Neural progenitor cell (in vitro differentiated cells): ENCODE measurements at regions not wholly inside any gene's neighbourhood (a gene's known extent, or its start where the extent isn't known, plus 50 kb on each side); places are given as distances from the start of the nearest gene placed in this dataset.

Experiments
- DNase-seq: peaks from one replicate; pipeline ENCODE4 v3.0.0-alpha.2; 2016; ENCODE audit warnings: low spot score
- H2AFZ ChIP-seq: fragments of 200-600 bp; sonication (generic); replicated peaks from 2 replicates; pipeline ENCODE4 v1.6.1; 2016; ENCODE audit warnings: antibody characterized with exemption
- H3F3A ChIP-seq: fragments of 200-600 bp; sonication (generic); 2 replicates; pipeline ENCODE4 v1.6.1; 2016; ENCODE audit warnings: antibody characterized with exemption, low read depth
- H3K27ac ChIP-seq: fragments of 200-600 bp; sonication (generic); 2 replicates; pipeline ENCODE4 v1.5.1; 2016; ENCODE audit warnings: mild to moderate bottlenecking
- H3K27me3 ChIP-seq: fragments of 200-600 bp; sonication (generic); 2 replicates; pipeline ENCODE4 v1.6.1; 2016; ENCODE audit warnings: mild to moderate bottlenecking, moderate library complexity
- H3K36me3 ChIP-seq: fragments of 200-600 bp; sonication (generic); 2 replicates; pipeline ENCODE4 v1.5.1; 2016
- H3K4me1 ChIP-seq: fragments of 200-600 bp; sonication (generic); 2 replicates; pipeline ENCODE4 v1.6.1; 2016; ENCODE audit warnings: mixed run types
- H3K4me2 ChIP-seq: fragments of 200-600 bp; sonication (generic); 2 replicates; pipeline ENCODE4 v1.6.1; 2016
- H3K4me3 ChIP-seq: fragments of 200-600 bp; sonication (generic); 2 replicates; pipeline ENCODE4 v1.5.1; 2016
- H3K79me2 ChIP-seq: fragments of 200-600 bp; sonication (generic); 2 replicates; pipeline ENCODE4 v1.6.1; 2016; ENCODE audit warnings: low read depth
- H3K9ac ChIP-seq: fragments of 200-600 bp; sonication (generic); 2 replicates; pipeline ENCODE4 v1.6.1; 2016
- H3K9me3 ChIP-seq: fragments of 200-600 bp; sonication (generic); 2 replicates; pipeline ENCODE4 v1.5.1; 2016; ENCODE audit warnings: low read depth
- H4K20me1 ChIP-seq: fragments of 200-600 bp; sonication (generic); 2 replicates; pipeline ENCODE4 v1.6.1; 2016; ENCODE audit warnings: low read depth
- H3K27ac Mint-ChIP-seq: 3 replicates; pipeline ENCODE4 v1.8.0; 2021; ENCODE audit warnings: mixed read lengths
- H3K27me3 Mint-ChIP-seq: 2 replicates; pipeline ENCODE4 v1.8.0; 2022; ENCODE audit warnings: low read depth, mild to moderate bottlenecking, inconsistent platforms, moderate library complexity, mixed read lengths; ENCODE audit not compliant: insufficient read depth
- H3K36me3 Mint-ChIP-seq: 3 replicates; pipeline ENCODE4 v1.8.0; 2021; ENCODE audit warnings: mixed read lengths
- H3K4me1 Mint-ChIP-seq: 3 replicates; pipeline ENCODE4 v1.8.0; 2021; ENCODE audit warnings: mixed read lengths
- H3K4me3 Mint-ChIP-seq: 3 replicates; pipeline ENCODE4 v1.8.0; 2021; ENCODE audit warnings: mild to moderate bottlenecking, moderate library complexity, mixed read lengths
- H3K9me3 Mint-ChIP-seq: 3 replicates; pipeline ENCODE4 v1.8.0; 2020; ENCODE audit warnings: mixed read lengths
- CTCF ChIP-seq: fragments of 200-600 bp; sonication (generic); IDR thresholded peaks from 2 replicates; pipeline ENCODE4 v1.5.1; 2017; ENCODE audit warnings: antibody characterized with exemption, mild to moderate bottlenecking
- EZH2 ChIP-seq: fragments of 200-600 bp; sonication (generic); IDR thresholded peaks from 2 replicates; pipeline ENCODE4 v1.6.1; 2017; ENCODE audit warnings: antibody characterized with exemption, mild to moderate bottlenecking, moderate library complexity
- EZH2phosphoT487 ChIP-seq: fragments of 200-600 bp; sonication (generic); IDR thresholded peaks from 2 replicates; pipeline ENCODE4 v1.6.1; 2017; ENCODE audit warnings: antibody characterized with exemption

- no peaks in the 10 kb centered on the region for H3K27me3 Mint-ChIP-seq
- H3K9me3 ChIP-seq = no peaks in the 10 kb centered on the region
- H4K20me1 ChIP-seq = no peaks in the 10 kb centered on the region
- no peak overlapping the region for H2AFZ ChIP-seq
- no peak overlapping the region for H3K27ac Mint-ChIP-seq
- TF ChIP-seq EZH2 (no peak), EZH2phosphoT487 (no peak), CTCF (no peak)
- H3K27me3 ChIP-seq = no peaks in the 10 kb centered on the region
- H3K36me3 ChIP-seq = no peaks in the 10 kb centered on the region
- DNase-seq = no peak
- H3K9ac ChIP-seq = no peak overlapping the region
- no peaks in the 10 kb centered on the region for H3K9me3 Mint-ChIP-seq
- H3K4me2 ChIP-seq = no peak overlapping the region
- H3K36me3 Mint-ChIP-seq = no peaks in the 10 kb centered on the region
- H3K27ac ChIP-seq = no peak overlapping the region
- H3K4me1 Mint-ChIP-seq = peaks cover 30% of the 10 kb centered on the region
- no peak overlapping the region for H3K4me3 ChIP-seq
- H3K79me2 ChIP-seq = no peaks in the 10 kb centered on the region
- no peak overlapping the region for H3K4me3 Mint-ChIP-seq
- H3F3A ChIP-seq = no peaks in the 10 kb centered on the region
- peaks cover 25% of the 10 kb centered on the region for H3K4me1 ChIP-seq
Observed at GRCh38 chr3:117669774-117670173, 960.2 kb downstream of the TUSC7 start.

GRCh38 chr3:117671722-117672318, 962.2 kb downstream of the TUSC7 start:
- Histone ChIP-seq H2AFZ (no peak overlapping the region), H3K79me2 (no peaks in the 10 kb centered on the region), H3K9me3 (no peaks in the 10 kb centered on the region), H3K4me2 (no peak overlapping the region), H3K9ac (no peak overlapping the region), H3K4me1 (peaks cover 19% of the 10 kb centered on the region), H4K20me1 (no peaks in the 10 kb centered on the region), H3K27ac (no peak overlapping the region), H3K4me3 (no peak overlapping the region), H3K36me3 (no peaks in the 10 kb centered on the region), H3K27me3 (no peaks in the 10 kb centered on the region), H3F3A (no peaks in the 10 kb centered on the region)
- Mint-ChIP-seq H3K36me3 (no peaks in the 10 kb centered on the region), H3K9me3 (no peaks in the 10 kb centered on the region), H3K27me3 (no peaks in the 10 kb centered on the region), H3K4me1 (peaks cover 23% of the 10 kb centered on the region), H3K4me3 (no peak overlapping the region), H3K27ac (peak overlapping the region; percentile 14)
- no peak for DNase-seq
- no peak for TF ChIP-seq EZH2phosphoT487
- no peak for TF ChIP-seq EZH2
- TF ChIP-seq CTCF = no peak

- H3K27me3 Mint-ChIP-seq = no peaks in the 10 kb centered on the region
- H4K20me1 ChIP-seq = no peaks in the 10 kb centered on the region
- H3K27me3 ChIP-seq = no peaks in the 10 kb centered on the region
Observed at GRCh38 chr3:117674321-117674720, 964.7 kb downstream of the TUSC7 start.

More at GRCh38 chr3:117674321-117674720, 964.7 kb downstream of the TUSC7 start:
- Histone ChIP-seq H2AFZ (no peak overlapping the region), H3K4me1 (peaks cover 7% of the 10 kb centered on the region), H3K79me2 (no peaks in the 10 kb centered on the region), H3K4me3 (no peak overlapping the region), H3K9ac (no peak overlapping the region), H3K9me3 (no peaks in the 10 kb centered on the region), H3K27ac (no peak overlapping the region), H3K4me2 (no peak overlapping the region), H3F3A (no peaks in the 10 kb centered on the region), H3K36me3 (no peaks in the 10 kb centered on the region)
- TF ChIP-seq EZH2phosphoT487 (no peak), EZH2 (no peak), CTCF (no peak)
- H3K4me3 Mint-ChIP-seq = no peak overlapping the region
- H3K27ac Mint-ChIP-seq = no peak overlapping the region
- no peaks in the 10 kb centered on the region for H3K9me3 Mint-ChIP-seq
- no peaks in the 10 kb centered on the region for H3K36me3 Mint-ChIP-seq
- no peak for DNase-seq
- H3K4me1 Mint-ChIP-seq = peaks cover 15% of the 10 kb centered on the region
